Endothelial cell (in vitro differentiated cells): ENCODE measurements at regions not wholly inside any gene's neighbourhood (a gene's known extent, or its start where the extent isn't known, plus 50 kb on each side); places are given as distances from the start of the nearest gene placed in this dataset.

Experiments used
- DNase-seq: peaks from one replicate; pipeline ENCODE4 v3.0.0; 2021; ENCODE audit warnings: low spot score
- H3K27ac Mint-ChIP-seq: one replicate; pipeline ENCODE4 v1.8.0; 2021; ENCODE audit warnings: mixed read lengths, inconsistent platforms; ENCODE audit not compliant: unreplicated experiment
- H3K27me3 Mint-ChIP-seq: one replicate; pipeline ENCODE4 v1.8.0; 2021; ENCODE audit warnings: mild to moderate bottlenecking, moderate library complexity, mixed read lengths, inconsistent platforms; ENCODE audit not compliant: unreplicated experiment
- H3K36me3 Mint-ChIP-seq: one replicate; pipeline ENCODE4 v1.8.0; 2021; ENCODE audit warnings: mild to moderate bottlenecking, low read depth, mixed read lengths, inconsistent platforms; ENCODE audit not compliant: unreplicated experiment
- H3K4me1 Mint-ChIP-seq: one replicate; pipeline ENCODE4 v1.8.0; 2021; ENCODE audit warnings: mild to moderate bottlenecking, mixed read lengths, inconsistent platforms; ENCODE audit not compliant: unreplicated experiment
- H3K4me3 Mint-ChIP-seq: one replicate; pipeline ENCODE4 v1.8.0; 2021; ENCODE audit warnings: mild to moderate bottlenecking, mixed read lengths, inconsistent platforms; ENCODE audit not compliant: unreplicated experiment
- H3K9me3 Mint-ChIP-seq: one replicate; pipeline ENCODE4 v1.8.0; 2021; ENCODE audit warnings: mixed read lengths, inconsistent platforms; ENCODE audit not compliant: unreplicated experiment
- CTCF ChIP-seq: fragments of 200-600 bp; sonication (generic); IDR thresholded peaks from one replicate; pipeline ENCODE4 v1.5.0; 2021; ENCODE audit warnings: antibody characterized with exemption; ENCODE audit not compliant: unreplicated experiment

- no peak overlapping the region for H3K27ac Mint-ChIP-seq
- no peaks in the 10 kb centered on the region for H3K9me3 Mint-ChIP-seq
- DNase-seq: no peak
- no peak for TF ChIP-seq CTCF
- no peak overlapping the region for H3K4me3 Mint-ChIP-seq
- H3K27me3 Mint-ChIP-seq: no peaks in the 10 kb centered on the region
- H3K4me1 Mint-ChIP-seq: no peaks in the 10 kb centered on the region
- H3K36me3 Mint-ChIP-seq: no peaks in the 10 kb centered on the region
Measured at GRCh38 chr2:228532233-228532632, 350.7 kb upstream of the SPHKAP start.

DNA sequence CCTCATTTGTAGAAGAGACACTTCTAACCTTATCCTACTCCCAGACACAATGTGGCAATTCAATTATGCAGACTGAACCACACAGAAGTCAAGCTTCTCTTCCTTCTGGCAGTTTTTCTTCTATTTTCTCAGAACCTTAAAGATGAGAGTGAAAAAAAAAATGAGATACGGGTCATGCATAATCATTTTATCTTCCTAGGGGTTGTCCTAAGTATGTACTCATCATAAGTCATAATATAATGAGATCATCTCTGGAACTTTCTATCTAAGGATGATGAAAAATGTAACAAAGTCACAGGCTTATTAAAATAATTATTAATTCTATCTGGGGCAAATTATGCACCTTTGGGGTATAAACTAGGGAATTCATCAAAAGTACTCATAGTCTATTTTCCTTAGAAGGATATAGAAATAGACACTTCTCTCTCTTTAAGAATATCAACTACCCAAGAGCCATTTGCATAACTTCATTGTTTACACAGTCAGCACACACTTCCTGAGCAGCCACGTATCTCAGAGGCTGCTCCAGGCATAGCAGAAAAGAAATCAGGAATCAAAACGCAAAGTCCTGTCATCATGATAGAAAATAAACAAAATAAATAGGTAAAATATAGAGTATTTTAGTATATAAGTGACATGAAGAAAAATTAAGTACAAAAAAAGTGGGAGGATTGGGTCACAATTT is 345.9 kb upstream of the SPHKAP start:
- peaks cover 2% of the 10 kb centered on the region for H3K27me3 Mint-ChIP-seq
- DNase-seq: no peak
- H3K9me3 Mint-ChIP-seq: no peaks in the 10 kb centered on the region
- H3K36me3 Mint-ChIP-seq: no peaks in the 10 kb centered on the region
- TF ChIP-seq CTCF: no peak
- H3K4me1 Mint-ChIP-seq: no peaks in the 10 kb centered on the region
- no peak overlapping the region for H3K27ac Mint-ChIP-seq
- H3K4me3 Mint-ChIP-seq: no peak overlapping the region

GRCh38 chr2:228526687-228527086 is 345.2 kb upstream of the SPHKAP start:
- no peaks in the 10 kb centered on the region for H3K9me3 Mint-ChIP-seq
- no peak overlapping the region for H3K4me3 Mint-ChIP-seq
- H3K4me1 Mint-ChIP-seq: no peaks in the 10 kb centered on the region
- no peak for DNase-seq
- H3K36me3 Mint-ChIP-seq: no peaks in the 10 kb centered on the region
- no peak overlapping the region for H3K27ac Mint-ChIP-seq
- no peak for TF ChIP-seq CTCF
- peaks cover 2% of the 10 kb centered on the region for H3K27me3 Mint-ChIP-seq

DNA sequence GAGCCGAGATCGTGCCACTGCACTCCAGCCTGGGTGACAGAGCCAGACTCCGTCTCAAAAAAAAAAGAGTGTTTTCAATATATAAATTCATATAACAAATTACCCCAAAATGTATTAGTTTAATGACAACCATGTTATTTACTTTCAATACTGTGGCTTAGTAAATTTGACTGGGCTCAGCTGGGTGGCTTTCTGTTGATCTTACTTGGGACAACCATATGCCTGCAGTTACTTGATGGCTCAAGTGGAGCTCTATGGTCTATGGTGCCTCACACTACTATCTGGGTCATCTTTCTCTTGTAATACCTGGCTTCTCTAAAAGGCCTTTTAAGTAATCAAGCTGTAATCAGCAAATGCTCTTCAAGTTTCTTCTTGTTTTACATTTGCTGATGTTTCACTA is 341.5 kb upstream of the SPHKAP start:
- Mint-ChIP-seq H3K4me3 (no peak overlapping the region), H3K27ac (no peak overlapping the region), H3K27me3 (peaks cover 2% of the 10 kb centered on the region), H3K4me1 (no peaks in the 10 kb centered on the region), H3K9me3 (no peaks in the 10 kb centered on the region), H3K36me3 (no peaks in the 10 kb centered on the region)
- no peak for TF ChIP-seq CTCF
- DNase-seq: no peak

DNA sequence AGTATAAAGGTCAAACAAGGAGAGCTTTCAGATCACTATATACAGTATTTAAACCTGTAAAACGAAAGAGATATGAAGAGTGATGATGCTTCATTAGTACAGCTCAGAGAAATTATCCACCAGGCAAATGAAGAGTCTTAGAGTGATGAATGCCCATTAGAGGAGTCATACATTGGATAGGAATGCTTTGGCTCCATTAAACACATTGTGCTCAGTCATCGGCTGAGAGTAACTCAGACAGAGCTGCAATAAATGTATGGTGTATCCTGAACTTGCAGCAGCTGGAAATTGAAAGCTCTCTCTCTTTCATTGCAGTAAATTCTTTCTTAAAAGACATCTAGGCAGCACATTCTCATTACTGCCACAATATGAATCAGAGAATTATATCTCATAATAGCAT is 340.8 kb upstream of the SPHKAP start:
- TF ChIP-seq CTCF: no peak
- no peaks in the 10 kb centered on the region for H3K36me3 Mint-ChIP-seq
- no peak for DNase-seq

More for the DNA sequence above, 340.8 kb upstream of the SPHKAP start:
- peaks cover 2% of the 10 kb centered on the region for H3K27me3 Mint-ChIP-seq
- no peak overlapping the region for H3K4me3 Mint-ChIP-seq
- H3K27ac Mint-ChIP-seq: no peak overlapping the region
- H3K4me1 Mint-ChIP-seq: no peaks in the 10 kb centered on the region
- H3K9me3 Mint-ChIP-seq: no peaks in the 10 kb centered on the region
